ENCODE measurements at regions not wholly inside any gene's neighbourhood (a gene's known extent, or its start where the extent isn't known, plus 50 kb on each side); places are given as distances from the start of the nearest gene placed in this dataset.

DNA sequence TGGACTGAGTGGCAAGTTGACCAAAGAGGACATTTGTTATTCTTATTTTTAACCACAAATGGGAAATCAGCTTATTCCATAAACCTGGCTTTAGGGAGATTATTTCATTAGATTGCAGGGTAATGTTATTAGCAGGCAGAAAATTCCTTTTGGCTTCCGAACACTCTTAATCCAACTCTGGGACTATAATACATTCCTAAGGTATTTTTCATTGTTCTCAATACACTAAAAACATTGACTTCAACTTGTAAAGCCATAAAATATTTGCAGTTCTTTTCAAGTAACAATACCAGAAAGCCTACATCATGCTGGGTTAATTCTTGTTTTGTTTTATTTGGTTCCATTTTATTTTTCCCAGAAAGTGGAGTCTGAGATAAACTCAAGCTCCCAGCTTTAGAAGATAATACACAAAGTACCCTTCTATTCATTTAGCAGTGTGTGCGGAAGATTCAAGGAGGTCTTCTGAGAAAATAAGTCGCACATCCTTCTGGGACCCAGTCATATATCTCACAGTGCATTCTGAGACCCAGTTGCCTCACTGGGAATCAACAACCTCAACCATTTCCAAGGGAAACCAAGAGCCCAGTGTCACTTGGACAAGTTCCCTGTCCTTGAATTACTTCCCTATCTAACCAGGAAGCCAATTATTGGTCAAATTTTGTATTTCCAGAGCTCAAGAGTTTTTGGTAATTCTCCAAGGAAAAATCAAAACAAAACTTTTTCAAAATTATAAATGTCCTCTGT, 389.6 kb upstream of the DYNLRB2 start:
- TF ChIP-seq EZH2 (IDR thresholded peaks at IDR 0.05) (no peak), POLR2AphosphoS5 (IDR thresholded peaks at IDR 0.05; ENCODE audit: borderline replicate concordance, low read depth, low read length) (no peak)
